NCI-H187 (cell line): ENCODE measurements at regions not wholly inside any gene's neighbourhood (a gene's known extent, or its start where the extent isn't known, plus 50 kb on each side); places are given as distances from the start of the nearest gene placed in this dataset.

Source experiments
- DNase-seq, 2 experiments: peaks; one replicate each; lab custom pipeline; 2025; lab: John Stamatoyannopoulos, UW

DNA sequence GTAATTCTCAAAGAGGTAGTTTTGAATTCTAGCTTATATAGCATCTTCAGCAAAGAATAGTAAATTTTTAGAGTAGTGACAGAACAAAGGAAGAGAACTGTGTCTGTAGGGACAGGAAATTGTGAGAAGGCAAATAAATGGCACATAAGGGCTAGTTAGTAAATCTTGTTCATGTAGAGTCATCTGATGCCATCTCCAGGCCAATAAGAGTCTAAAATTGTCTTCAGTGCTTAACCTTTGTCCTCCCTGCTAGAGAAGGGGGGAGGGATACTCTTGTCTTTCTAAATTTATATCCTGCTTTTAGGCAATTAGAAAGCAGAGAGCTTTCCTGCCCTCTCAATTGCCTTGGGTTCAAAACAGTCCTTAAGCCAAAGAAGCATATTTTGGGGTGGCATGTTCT lies 87.0 kb upstream of the DNAJC19 start:
- DNase-seq = no peak

DNA sequence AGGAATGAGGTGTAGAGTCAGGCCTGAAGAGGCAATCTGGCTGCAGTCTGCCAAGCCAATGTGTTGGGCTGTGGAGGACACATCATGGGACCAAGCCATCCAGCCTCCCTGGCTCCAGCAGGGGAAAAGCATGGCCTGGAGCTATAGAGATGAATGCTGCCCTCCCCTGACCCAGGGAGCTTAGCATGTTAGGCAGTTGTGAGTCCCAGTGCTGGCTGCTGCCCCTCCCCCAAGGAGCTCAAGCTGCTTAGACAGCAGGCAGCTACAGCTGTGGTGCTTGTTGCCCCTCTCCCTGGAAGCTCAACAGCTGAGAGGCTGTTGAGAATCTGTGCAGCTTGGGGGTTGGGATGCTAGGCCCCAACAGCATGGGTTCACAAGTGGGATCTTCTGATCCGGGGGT lies 85.6 kb upstream of the DNAJC19 start:
- DNase-seq = no peak

DNA sequence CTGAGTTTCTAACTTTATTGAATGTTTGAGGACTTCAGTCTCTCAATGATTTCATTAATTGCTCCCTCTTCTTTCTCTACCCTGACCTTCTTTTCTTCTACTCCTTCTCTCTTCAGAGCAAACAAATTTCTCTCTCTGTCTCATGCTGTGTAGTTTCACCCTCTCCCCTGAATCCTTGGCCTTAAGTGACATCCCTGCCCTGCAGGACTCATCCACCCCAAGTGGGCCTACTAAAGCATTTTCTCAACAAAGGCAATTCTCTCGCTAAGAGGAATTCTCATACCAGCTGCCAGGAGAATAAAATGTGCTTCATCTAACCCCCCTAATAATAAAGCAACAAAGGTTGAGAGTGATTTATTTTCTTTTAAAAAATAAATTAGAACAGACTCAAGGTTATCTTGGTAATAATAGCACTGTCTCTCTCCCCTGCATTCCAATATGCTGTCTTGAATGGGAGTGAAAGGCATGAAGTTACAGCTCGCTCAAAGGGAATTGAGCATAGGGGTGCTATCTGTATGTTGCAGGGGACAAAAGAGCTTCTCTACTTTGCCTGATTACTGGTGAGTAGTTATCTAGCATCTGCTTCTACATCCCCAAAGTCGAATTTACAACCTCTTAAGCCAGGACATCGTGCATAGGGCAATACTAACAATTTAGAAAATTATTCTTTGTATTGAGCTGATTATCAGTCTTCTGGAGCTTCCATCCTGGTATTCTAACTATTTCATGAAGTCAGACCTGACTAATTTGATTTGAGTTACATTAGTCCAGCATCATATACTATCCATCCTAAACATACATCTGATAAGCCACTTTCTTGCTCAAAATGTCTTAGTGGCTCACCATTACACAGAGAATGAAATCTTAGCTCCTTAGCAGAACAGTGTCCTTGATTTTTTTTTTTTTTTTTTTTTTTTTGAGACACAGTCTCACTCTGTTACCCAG lies 76.9 kb upstream of the DNAJC19 start:
- no peak for DNase-seq

- no peak for DNase-seq
Measured at GRCh38 chr3:181056136-181056732, 66.7 kb upstream of the DNAJC19 start.

GRCh38 chr3:181054538-181054937 lies 65.0 kb upstream of the DNAJC19 start:
- DNase-seq = no peak

- DNase-seq = no peak
Measured at GRCh38 chr3:181052256-181052655, 62.7 kb upstream of the DNAJC19 start.

DNA sequence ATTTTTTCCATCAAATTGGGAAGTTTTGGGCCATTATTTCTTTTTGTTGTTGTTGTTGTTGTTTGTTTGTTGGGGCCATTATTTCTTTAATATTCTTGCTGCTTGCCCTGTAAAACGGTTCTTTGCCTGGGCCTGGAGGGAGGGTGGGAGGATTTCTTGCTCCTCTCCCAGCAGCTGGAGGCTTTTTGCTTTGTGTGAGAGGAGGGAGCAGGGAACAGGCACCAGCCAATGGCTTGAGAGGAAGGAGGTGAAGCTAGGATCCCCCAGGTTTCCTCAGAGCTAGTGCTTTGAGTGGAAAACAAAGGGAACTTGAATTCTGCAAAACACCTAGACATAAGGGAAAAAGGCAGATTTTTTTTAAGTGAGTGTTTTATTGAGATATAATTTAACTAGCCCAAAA lies 61.2 kb upstream of the DNAJC19 start:
- DNase-seq = no peak

- DNase-seq = no peak
Measured at GRCh38 chr3:181040030-181040429, 50.5 kb upstream of the DNAJC19 start.
